Esophagus muscularis mucosa (tissue), 4 donors: ENCODE measurements at regions not wholly inside any gene's neighbourhood (a gene's known extent, or its start where the extent isn't known, plus 50 kb on each side); places are given as distances from the start of the nearest gene placed in this dataset.

Experiments
- DNase-seq: peaks from one replicate; pipeline ENCODE4 v3.0.0-alpha.2; 2017; ENCODE audit errors: extremely low spot score
- H3K27ac ChIP-seq, 4 donors: fragments of 200-600 bp; sonication (generic); replicated peaks in 1 of 4; 1 replicate in 3 of 4; 2 replicates in 1 of 4; pipeline ENCODE4 v1.5.1; 2016 to 2019; ENCODE audit warnings: mild to moderate bottlenecking in 1 of 4
- H3K27me3 ChIP-seq, 4 donors: fragments of 200-600 bp; sonication (generic); one replicate each; pipeline versions ENCODE4 v1.5.1 to v1.6.0; 2016 to 2019
- H3K36me3 ChIP-seq, 4 donors: fragments of 200-600 bp; sonication (generic); one replicate each; pipeline ENCODE4 v1.5.1; 2016 to 2019
- H3K4me1 ChIP-seq, 4 donors: fragments of 200-600 bp; sonication (generic); one replicate each; pipeline ENCODE4 v1.5.1; 2016 to 2019
- H3K4me3 ChIP-seq, 4 donors: fragments of 200-600 bp; sonication (generic); 1 replicate in 2 of 4; 2 replicates in 2 of 4; pipeline ENCODE4 v1.5.1; 2016 to 2019; ENCODE audit warnings: mild to moderate bottlenecking in 4 of 4, moderate library complexity in 1 of 4
- H3K9me3 ChIP-seq, 4 donors: fragments of 200-600 bp; sonication (generic); 1 replicate in 3 of 4; 2 replicates in 1 of 4; pipeline ENCODE4 v1.5.1; 2016 to 2019
- CTCF ChIP-seq, 3 experiments: fragments of 200-600 bp in 2 of 3; fragments of 450-650 bp in 1 of 3; sonication (generic) in 2 of 3; IDR thresholded peaks; one replicate each; pipeline ENCODE4 v1.5.1; 2017 to 2019; ENCODE audit warnings: antibody characterized with exemption in 3 of 3, mild to moderate bottlenecking in 2 of 3, moderate library complexity in 1 of 3
- EP300 ChIP-seq: sonication (generic); formaldehyde crosslinking; IDR thresholded peaks from one replicate; pipeline ENCODE4 v1.6.1; 2017; ENCODE audit warnings: antibody characterized with exemption
- POLR2A ChIP-seq: fragments of 450-650 bp; IDR thresholded peaks from one replicate; pipeline ENCODE4 v1.6.1; 2017; ENCODE audit warnings: antibody characterized with exemption, moderate library complexity, mild to moderate bottlenecking, low read depth
- POLR2AphosphoS5 ChIP-seq, 2 donors: sonication (generic); formaldehyde crosslinking; IDR thresholded peaks; one replicate each; pipeline ENCODE4 v1.6.1; 2017; ENCODE audit warnings: antibody characterized with exemption in 2 of 2
- WGBS: methylation state at CpG from one replicate; pipeline ENCODE4 v1.1.5; 2018; 5-methylcytosine and 5-hydroxymethylcytosine counted together
- intact Hi-C: fragments of 100-400 bp; cut with DNase I; formaldehyde crosslinking; loops from one replicate; pipeline ENCODE4 v1.15.1; 2023

GRCh38 chr7:84450772-84451171 lies 256.2 kb upstream of the SEMA3A start:
- no peaks in the 10 kb centered on the region for H3K36me3 ChIP-seq
- no peak for DNase-seq
- no peak overlapping the region for H3K27ac ChIP-seq
- intact Hi-C loops = loop anchor here (10.0 kb wide), 1 partner anchor 476 kb away; no protein-coding TSS in a partner anchor
- peaks cover 0 to 5% (median 0%) of the 10 kb centered on the region in 4 donors for H3K9me3 ChIP-seq
- no peaks in the 10 kb centered on the region for H3K27me3 ChIP-seq
- TF ChIP-seq CTCF (IDR thresholded peaks at IDR 0.05) = no peak
- no peak for TF ChIP-seq POLR2A
- no peak for TF ChIP-seq POLR2AphosphoS5 (IDR thresholded peaks at IDR 0.05)
- no peak for TF ChIP-seq EP300
- H3K4me3 ChIP-seq = no peak overlapping the region
- peaks cover 0 to 5% (median 0%) of the 10 kb centered on the region in 4 donors for H3K4me1 ChIP-seq

- 98% methylated on average over 15 of the region's 17 CpGs for WGBS
- intact Hi-C loops = no loop called here
- Histone ChIP-seq H3K4me3 (no peak overlapping the region), H3K36me3 (no peaks in the 10 kb centered on the region), H3K27ac (no peak overlapping the region), H3K27me3 (no peaks in the 10 kb centered on the region), H3K4me1 (no peaks in the 10 kb centered on the region), H3K9me3 (peaks cover 0 to 5% (median 0%) of the 10 kb centered on the region in 4 donors)
- DNase-seq = no peak
- TF ChIP-seq POLR2AphosphoS5 (IDR thresholded peaks at IDR 0.05) = no peak
- TF ChIP-seq POLR2A = no peak
- TF ChIP-seq CTCF (IDR thresholded peaks at IDR 0.05) = no peak
- no peak for TF ChIP-seq EP300
Measured at GRCh38 chr7:84447636-84448293, 253.2 kb upstream of the SEMA3A start.

- H3K27me3 ChIP-seq = no peaks in the 10 kb centered on the region
- intact Hi-C loops = no loop called here
- 100% methylated on average over 2 of the region's 14 CpGs for WGBS
- H3K27ac ChIP-seq = no peak overlapping the region
- H3K4me3 ChIP-seq = no peak overlapping the region
- H3K4me1 ChIP-seq = no peaks in the 10 kb centered on the region
- DNase-seq = no peak
- peaks cover 0 to 5% (median 0%) of the 10 kb centered on the region in 4 donors for H3K9me3 ChIP-seq
- TF ChIP-seq POLR2A (no peak), POLR2AphosphoS5 (IDR thresholded peaks at IDR 0.05) (no peak), EP300 (no peak), CTCF (IDR thresholded peaks at IDR 0.05) (no peak)
- no peaks in the 10 kb centered on the region for H3K36me3 ChIP-seq
Measured at GRCh38 chr7:84446991-84447480, 252.4 kb upstream of the SEMA3A start.

- intact Hi-C loops = no loop called here
- no peak overlapping the region for H3K4me3 ChIP-seq
- no peak for DNase-seq
- no peaks in the 10 kb centered on the region for H3K27me3 ChIP-seq
- WGBS = 84% methylated on average over 5 of the region's 5 CpGs
- H3K36me3 ChIP-seq = no peaks in the 10 kb centered on the region
- H3K27ac ChIP-seq = no peak overlapping the region
- H3K4me1 ChIP-seq = no peaks in the 10 kb centered on the region
- peaks cover 0 to 6% (median under 1%) of the 10 kb centered on the region in 4 donors for H3K9me3 ChIP-seq
- no peak for TF ChIP-seq EP300
- TF ChIP-seq POLR2A = no peak
- no peak for TF ChIP-seq CTCF (IDR thresholded peaks at IDR 0.05)
Measured at GRCh38 chr7:84425702-84426259, 231.2 kb upstream of the SEMA3A start.
